ENCODE measurements at regions not wholly inside any gene's neighbourhood (a gene's known extent, or its start where the extent isn't known, plus 50 kb on each side); places are given as distances from the start of the nearest gene placed in this dataset.

DNA sequence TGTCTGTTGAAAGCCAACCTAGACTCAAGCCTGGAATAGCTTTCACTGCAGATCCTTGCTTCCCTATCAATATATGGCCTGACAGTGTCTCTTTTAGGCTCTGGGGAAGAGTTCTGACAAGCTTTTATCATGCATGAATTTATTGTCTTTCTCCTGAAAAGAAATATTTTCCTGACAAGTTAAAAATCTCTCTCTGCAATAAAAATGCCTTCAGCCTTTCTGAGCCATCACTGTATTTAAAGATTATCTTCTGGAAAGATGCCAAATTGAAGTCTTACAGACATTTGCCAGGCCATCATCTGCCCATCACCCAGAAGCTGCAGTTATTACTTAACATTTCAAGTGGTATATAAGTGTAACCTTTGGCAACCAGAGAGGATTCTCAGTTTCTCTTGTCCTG lies 88.1 kb upstream of the HTR1A start:
- Mint-ChIP-seq H3K36me3 (ENCODE audit: insufficient read depth in 1 of 3, low read depth in 3 of 3) (peaks cover 0 to 16% (median 7%) of the 10 kb centered on the region in 3 experiments; a peak in 4 of 7 replicates), H3K27me3 (ENCODE audit: low read depth) (no peaks in the 10 kb centered on the region)
- no peak overlapping the region for H3K4ac ChIP-seq (ENCODE audit: low read depth, low read length)

More for the DNA sequence above, 88.1 kb upstream of the HTR1A start:
- no peaks in the 10 kb centered on the region for H3K79me2 ChIP-seq (ENCODE audit: insufficient read depth, low read length)
- H4K8ac ChIP-seq (replicated peaks; ENCODE audit: insufficient read length, low read depth, low read length) = no peak overlapping the region
- H3K56ac ChIP-seq (ENCODE audit: insufficient read length, low read depth, low read length) = no peak overlapping the region
- H2BK5ac ChIP-seq (ENCODE audit: insufficient read length, low read length) = no peak overlapping the region
- no peaks in the 10 kb centered on the region for H3K79me1 ChIP-seq (ENCODE audit: insufficient read depth, low read depth, low read length, poor library complexity, severe bottlenecking)
- H3K27ac ChIP-seq (ENCODE audit: insufficient read length, low read depth, low read length) = no peak overlapping the region
- H3T11ph ChIP-seq (ENCODE audit: low read length) = no peak overlapping the region
- Mint-ChIP-seq H3K27ac (no peak overlapping the region), H3K4me3 (no peak overlapping the region), H3K4me1 (no peaks in the 10 kb centered on the region), H3K9me3 (peaks cover 17 to 23% of the 10 kb centered on the region in 2 experiments)
- H3K14ac ChIP-seq (ENCODE audit: insufficient read depth, low read length) = no peak overlapping the region
- no peak overlapping the region for H3K23ac ChIP-seq (ENCODE audit: insufficient read length, low read depth, low read length)
- H3K9me3 ChIP-seq (ENCODE audit: control insufficient read depth, low read depth, low read length) = no peaks in the 10 kb centered on the region
- DNase-seq = no peak
- H4K5ac ChIP-seq (ENCODE audit: insufficient read length, low read depth, low read length) = no peak overlapping the region
- H2AK5ac ChIP-seq (ENCODE audit: insufficient read length, low read length) = no peak overlapping the region
- TF ChIP-seq, protein P1, sequence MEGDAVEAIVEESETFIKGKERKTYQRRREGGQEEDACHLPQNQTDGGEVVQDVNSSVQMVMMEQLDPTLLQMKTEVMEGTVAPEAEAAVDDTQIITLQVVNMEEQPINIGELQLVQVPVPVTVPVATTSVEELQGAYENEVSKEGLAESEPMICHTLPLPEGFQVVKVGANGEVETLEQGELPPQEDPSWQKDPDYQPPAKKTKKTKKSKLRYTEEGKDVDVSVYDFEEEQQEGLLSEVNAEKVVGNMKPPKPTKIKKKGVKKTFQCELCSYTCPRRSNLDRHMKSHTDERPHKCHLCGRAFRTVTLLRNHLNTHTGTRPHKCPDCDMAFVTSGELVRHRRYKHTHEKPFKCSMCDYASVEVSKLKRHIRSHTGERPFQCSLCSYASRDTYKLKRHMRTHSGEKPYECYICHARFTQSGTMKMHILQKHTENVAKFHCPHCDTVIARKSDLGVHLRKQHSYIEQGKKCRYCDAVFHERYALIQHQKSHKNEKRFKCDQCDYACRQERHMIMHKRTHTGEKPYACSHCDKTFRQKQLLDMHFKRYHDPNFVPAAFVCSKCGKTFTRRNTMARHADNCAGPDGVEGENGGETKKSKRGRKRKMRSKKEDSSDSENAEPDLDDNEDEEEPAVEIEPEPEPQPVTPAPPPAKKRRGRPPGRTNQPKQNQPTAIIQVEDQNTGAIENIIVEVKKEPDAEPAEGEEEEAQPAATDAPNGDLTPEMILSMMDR (conservative IDR thresholded peaks at IDR 0.05) = no peak
- no peak overlapping the region for H3K9ac ChIP-seq (ENCODE audit: extremely low read depth, insufficient read length, low read length)
- no peak overlapping the region for H2BK120ac ChIP-seq (ENCODE audit: low read depth, low read length, poor library complexity, severe bottlenecking)
- H2BK20ac ChIP-seq (ENCODE audit: low read depth, low read length, poor library complexity, severe bottlenecking) = no peak overlapping the region
- no peak overlapping the region for H4K91ac ChIP-seq (ENCODE audit: insufficient read length, low read depth, low read length)
- H3K23me2 ChIP-seq (ENCODE audit: insufficient read length, low read depth, low read length, poor library complexity, severe bottlenecking) = no peaks in the 10 kb centered on the region
- no peak overlapping the region for H3K18ac ChIP-seq (ENCODE audit: insufficient read length, low read depth, low read length)
- H3K4me2 ChIP-seq (ENCODE audit: insufficient read depth, insufficient read length, low read length) = no peak overlapping the region
- no peak overlapping the region for H2BK15ac ChIP-seq (ENCODE audit: low read depth, low read length)
- no peaks in the 10 kb centered on the region for H3K27me3 ChIP-seq (ENCODE audit: insufficient read depth, low read length)
- H2BK12ac ChIP-seq (ENCODE audit: insufficient read length, low read depth, low read length) = no peak overlapping the region
- H4K20me1 ChIP-seq (ENCODE audit: control insufficient read depth, insufficient read depth, insufficient read length) = no peaks in the 10 kb centered on the region
- H2AFZ ChIP-seq (ENCODE audit: low read length) = no peak overlapping the region
- no peaks in the 10 kb centered on the region for H3K4me1 ChIP-seq (ENCODE audit: insufficient read depth, low read length)

Data from H9 (cell line).